Activated naive CD8-positive, alpha-beta T cell treated with anti-CD3 and anti-CD28 coated beads, Interleukin-2, amount 10 ng/mL, durations not matched to agents 7 days and 5 days (primary cell): ENCODE measurements at regions not wholly inside any gene's neighbourhood (a gene's known extent, or its start where the extent isn't known, plus 50 kb on each side); places are given as distances from the start of the nearest gene placed in this dataset.
"Not testable (repeated sequence)": the region's sequence is repeated elsewhere in the genome, so short reads cannot be mapped to it uniquely, and the experiment has no call there.

Source experiments
- ATAC-seq: fragments of 150-1000 bp; cut with Tn5 transposase; one replicate; pipeline ENCODE4 v1.10.0; 2021; ENCODE audit warnings: low read depth, moderate library complexity
- POLR2A ChIA-PET: fragments of 350-600 bp; sonication (Branson Sonifier 250); formaldehyde crosslinking; loops from one replicate; lab custom pipeline; 2021; ENCODE audit warnings: antibody characterized with exemption; lab: Charles Lee
- DNase-seq: peaks from one replicate; pipeline ENCODE4 v3.0.0; 2021
- H3K27ac Mint-ChIP-seq: one replicate; pipeline ENCODE4 v1.8.0; 2022; ENCODE audit warnings: mild to moderate bottlenecking, mixed read lengths
- H3K27me3 Mint-ChIP-seq: one replicate; pipeline ENCODE4 v1.8.0; 2022; ENCODE audit warnings: mild to moderate bottlenecking, moderate library complexity, mixed read lengths
- H3K36me3 Mint-ChIP-seq: one replicate; pipeline ENCODE4 v1.8.0; 2021; ENCODE audit warnings: mild to moderate bottlenecking, mixed read lengths
- H3K4me1 Mint-ChIP-seq: one replicate; pipeline ENCODE4 v1.8.0; 2021; ENCODE audit warnings: mixed read lengths
- H3K4me3 Mint-ChIP-seq: one replicate; pipeline ENCODE4 v1.8.0; 2022; ENCODE audit warnings: mild to moderate bottlenecking, moderate library complexity, mixed read lengths
- H3K9me3 Mint-ChIP-seq: one replicate; pipeline ENCODE4 v1.8.0; 2021; ENCODE audit warnings: mixed read lengths

DNA sequence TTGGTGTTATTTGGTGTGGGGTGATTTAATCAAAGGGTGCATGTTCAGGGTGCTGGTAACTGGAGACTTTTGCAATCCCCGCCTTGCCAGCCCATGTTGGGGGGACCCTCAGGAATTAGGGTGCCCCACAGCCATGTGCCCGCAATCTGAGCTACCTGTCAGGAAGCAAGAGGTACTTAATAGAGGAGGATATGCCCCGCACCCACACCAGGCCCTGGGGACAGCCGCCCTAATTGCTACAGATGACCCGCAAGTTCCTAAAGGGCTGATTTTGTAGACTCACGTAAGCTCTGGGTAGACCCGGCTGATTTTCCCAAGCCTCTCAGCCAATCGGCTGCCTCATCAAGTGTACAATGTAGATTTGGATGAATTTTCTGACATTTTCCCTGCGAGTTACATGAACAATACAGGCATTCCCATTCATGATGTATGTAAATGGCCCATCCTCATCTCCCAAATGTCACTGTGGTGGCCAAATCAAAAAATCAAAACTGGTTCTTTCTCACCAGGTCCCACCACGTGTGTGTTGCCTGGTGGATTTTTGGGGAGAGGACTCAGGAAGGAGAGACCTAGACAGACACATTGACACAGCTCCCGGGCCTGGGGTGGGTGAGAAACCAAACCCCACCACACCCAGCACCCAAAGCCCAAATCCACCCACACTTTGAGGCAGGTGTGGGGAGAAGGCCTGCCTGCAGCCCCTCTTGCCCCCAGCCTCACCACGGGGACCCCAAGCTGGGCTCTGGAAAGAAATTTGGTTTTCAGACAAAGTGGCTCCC, 119.2 kb upstream of the SPACA7 start:
- no peaks in the 10 kb centered on the region for H3K27me3 Mint-ChIP-seq
- H3K27ac Mint-ChIP-seq: no peak overlapping the region
- POLR2A ChIA-PET: no interaction called here
- H3K9me3 Mint-ChIP-seq: no peaks in the 10 kb centered on the region
- H3K4me3 Mint-ChIP-seq: no peak overlapping the region
- H3K36me3 Mint-ChIP-seq: no peaks in the 10 kb centered on the region
- DNase-seq (no peak), ATAC-seq (no peak)
- H3K4me1 Mint-ChIP-seq: no peaks in the 10 kb centered on the region

DNA sequence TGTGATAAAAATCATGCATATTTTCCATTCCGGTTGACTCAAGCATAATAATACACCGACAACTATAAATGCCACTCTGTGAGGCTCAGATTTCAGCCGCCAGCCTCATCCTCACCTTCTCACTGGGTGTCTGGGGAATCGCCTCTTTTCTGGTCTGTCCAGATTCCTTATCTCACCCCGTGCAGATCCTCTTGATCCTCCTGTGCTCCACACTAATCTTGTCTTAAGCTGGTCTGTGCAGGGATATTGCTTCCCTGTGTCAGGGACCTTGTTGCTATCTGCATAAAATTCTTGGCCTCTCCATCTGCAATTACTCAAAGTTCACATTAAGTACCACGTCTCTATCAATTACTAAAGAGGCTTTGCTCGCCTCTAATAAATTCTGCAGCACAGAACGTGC, 116.6 kb upstream of the SPACA7 start:
- no peaks in the 10 kb centered on the region for H3K36me3 Mint-ChIP-seq
- no peaks in the 10 kb centered on the region for H3K4me1 Mint-ChIP-seq
- ATAC-seq (no peak), DNase-seq (no peak)
- no peak overlapping the region for H3K27ac Mint-ChIP-seq
- H3K4me3 Mint-ChIP-seq: no peak overlapping the region
- POLR2A ChIA-PET: no interaction called here
- H3K27me3 Mint-ChIP-seq: peaks cover 4% of the 10 kb centered on the region
- no peaks in the 10 kb centered on the region for H3K9me3 Mint-ChIP-seq

DNA sequence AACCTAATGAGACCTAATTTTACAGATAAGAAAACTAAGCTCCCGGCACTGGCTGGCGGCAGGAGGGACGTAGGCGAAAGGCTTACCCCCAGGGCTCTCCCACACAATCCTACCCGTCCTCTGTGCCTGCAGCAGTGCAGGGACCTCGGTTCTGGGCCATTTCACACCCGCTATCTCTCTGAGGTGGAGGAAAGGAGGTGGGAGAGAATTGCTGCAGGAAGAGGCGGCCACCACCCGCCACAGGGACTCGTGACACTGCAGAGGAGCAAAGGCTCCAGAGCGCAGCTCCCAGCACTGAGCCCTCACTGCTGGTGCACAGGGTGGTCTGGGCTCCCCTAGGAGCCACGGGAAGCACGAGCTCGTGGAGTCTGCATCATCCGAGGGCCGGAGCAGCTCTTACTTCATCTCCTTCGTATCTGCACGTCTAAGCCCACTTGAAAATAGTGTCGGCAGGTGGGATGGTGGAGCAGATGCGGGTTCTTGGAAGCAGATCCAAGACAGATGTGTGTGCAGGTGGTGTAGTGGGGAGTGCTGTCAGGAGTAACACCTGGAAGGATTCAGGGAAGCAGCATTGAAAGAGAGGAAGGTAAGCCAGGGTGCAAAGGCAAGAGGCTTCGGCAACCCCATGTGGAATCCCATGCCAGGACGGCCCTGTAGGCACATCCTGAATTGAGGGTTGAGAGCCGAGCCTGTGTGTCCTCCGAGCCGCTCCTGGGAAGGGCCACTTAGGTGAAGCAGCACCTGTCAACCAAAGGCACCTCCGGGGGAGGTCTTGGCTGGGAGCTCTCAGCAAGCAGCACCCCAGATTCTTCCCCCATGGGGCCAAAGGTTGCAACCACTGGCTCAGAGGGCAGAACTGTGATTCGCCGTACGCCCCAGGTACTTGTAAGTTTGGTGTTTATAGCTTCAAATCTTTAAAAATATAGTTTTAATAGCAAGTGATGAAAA, 115.8 kb upstream of the SPACA7 start:
- H3K36me3 Mint-ChIP-seq: no peaks in the 10 kb centered on the region

DNA sequence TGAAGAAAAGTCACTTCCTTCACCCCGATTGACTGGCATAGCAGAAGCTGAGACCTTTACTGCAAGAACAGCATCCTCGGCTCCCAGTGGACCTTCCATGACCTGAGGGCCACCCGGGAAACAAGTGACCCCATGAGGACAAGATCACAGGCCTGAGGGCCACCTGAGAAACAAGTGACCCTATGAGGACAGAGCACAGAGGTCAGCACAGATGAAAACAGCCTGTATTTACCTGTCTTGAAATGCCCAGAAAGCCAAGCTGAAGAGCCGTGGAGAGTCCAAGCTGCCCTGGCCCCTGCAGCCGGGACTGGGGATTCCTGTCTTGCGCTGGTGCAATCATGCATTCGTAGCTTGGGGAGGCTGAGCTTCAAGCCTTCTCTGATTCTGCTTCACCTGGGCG, 114.2 kb upstream of the SPACA7 start:
- no peaks in the 10 kb centered on the region for H3K4me1 Mint-ChIP-seq
- POLR2A ChIA-PET: no interaction called here
- no peak overlapping the region for H3K4me3 Mint-ChIP-seq
- no peak overlapping the region for H3K27ac Mint-ChIP-seq
- no peak for ATAC-seq
- H3K36me3 Mint-ChIP-seq: no peaks in the 10 kb centered on the region
- no peaks in the 10 kb centered on the region for H3K9me3 Mint-ChIP-seq
- H3K27me3 Mint-ChIP-seq: peaks cover 14% of the 10 kb centered on the region
- DNase-seq: no peak

More for the DNA sequence above, 115.8 kb upstream of the SPACA7 start:
- Mint-ChIP-seq H3K4me1 (no peaks in the 10 kb centered on the region), H3K9me3 (no peaks in the 10 kb centered on the region), H3K27me3 (peaks cover 7% of the 10 kb centered on the region), H3K4me3 (no peak overlapping the region), H3K27ac (no peak overlapping the region)
- DNase-seq: no peak
- POLR2A ChIA-PET: no interaction called here
- ATAC-seq: no peak

DNA sequence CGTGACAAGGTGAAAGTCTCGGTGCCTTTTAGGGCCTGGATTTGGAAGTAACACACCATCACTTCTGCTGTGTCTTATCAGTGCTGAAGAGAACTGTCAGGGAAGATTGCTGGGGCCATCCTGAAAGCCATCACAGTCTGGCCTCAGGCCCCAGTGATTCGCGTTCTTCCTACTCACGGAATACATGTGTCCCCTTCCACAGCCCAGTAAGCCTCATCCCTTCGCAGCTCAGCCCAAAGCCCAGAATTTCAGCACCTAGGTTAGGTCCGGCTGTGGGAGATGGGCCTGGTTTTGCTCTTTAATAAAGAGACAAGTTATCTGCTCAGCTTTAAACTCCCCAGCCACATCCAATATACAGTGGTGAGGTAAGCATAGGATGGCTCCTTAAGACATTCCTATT, 113.0 kb upstream of the SPACA7 start:
- Mint-ChIP-seq H3K4me3 (no peak overlapping the region), H3K27ac (no peak overlapping the region), H3K9me3 (no peaks in the 10 kb centered on the region), H3K4me1 (no peaks in the 10 kb centered on the region), H3K27me3 (peaks cover 14% of the 10 kb centered on the region), H3K36me3 (no peaks in the 10 kb centered on the region)
- ATAC-seq: no peak
- DNase-seq: no peak
- POLR2A ChIA-PET: no interaction called here

DNA sequence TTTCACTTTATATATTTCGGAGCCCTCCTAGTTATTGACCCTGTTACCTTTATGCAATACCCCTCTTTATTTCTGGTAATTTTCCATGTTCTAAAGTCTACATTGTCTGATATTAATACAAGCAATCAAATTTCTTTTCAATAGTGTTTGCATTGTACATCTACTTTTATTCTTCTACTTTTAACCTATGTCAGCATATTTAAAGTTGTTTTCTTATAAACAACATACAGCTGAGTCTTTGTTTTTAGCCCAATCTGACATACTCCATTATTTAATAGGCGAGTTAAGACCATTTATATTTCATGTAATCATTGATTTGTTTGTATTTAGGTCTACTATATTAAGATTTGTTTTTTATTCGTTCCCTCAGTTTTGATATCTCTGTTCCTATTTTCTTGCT, 108.5 kb upstream of the SPACA7 start:
- Mint-ChIP-seq H3K4me3 (no peak overlapping the region), H3K4me1 (no peaks in the 10 kb centered on the region), H3K9me3 (no peaks in the 10 kb centered on the region), H3K27ac (no peak overlapping the region), H3K36me3 (no peaks in the 10 kb centered on the region), H3K27me3 (peaks cover 17% of the 10 kb centered on the region)
- ATAC-seq (no peak), DNase-seq (no peak)
- POLR2A ChIA-PET: no interaction called here

DNA sequence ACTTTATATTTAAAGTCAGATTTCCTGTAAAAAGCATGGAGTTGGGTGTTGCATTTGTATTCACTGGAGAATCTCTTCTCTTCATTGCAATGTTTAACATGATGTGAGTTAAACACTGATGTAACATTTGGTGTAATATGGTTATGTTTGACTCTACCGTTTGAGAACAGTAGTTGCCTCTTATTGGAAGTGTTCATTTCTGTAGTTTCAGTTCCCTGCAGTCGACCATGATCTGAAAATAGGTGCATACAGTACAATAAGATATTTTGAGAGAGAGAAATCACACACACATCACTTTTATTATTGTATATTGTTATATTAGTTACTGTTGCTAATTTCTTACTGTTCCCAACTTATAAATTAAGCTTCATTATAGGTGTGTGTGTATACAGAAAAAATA, 105.2 kb upstream of the SPACA7 start:
- Mint-ChIP-seq H3K4me1 (no peaks in the 10 kb centered on the region), H3K4me3 (no peak overlapping the region), H3K36me3 (no peaks in the 10 kb centered on the region), H3K27me3 (peaks cover 8% of the 10 kb centered on the region), H3K9me3 (no peaks in the 10 kb centered on the region), H3K27ac (no peak overlapping the region)
- POLR2A ChIA-PET: no interaction called here
- DNase-seq (no peak), ATAC-seq (no peak)

DNA sequence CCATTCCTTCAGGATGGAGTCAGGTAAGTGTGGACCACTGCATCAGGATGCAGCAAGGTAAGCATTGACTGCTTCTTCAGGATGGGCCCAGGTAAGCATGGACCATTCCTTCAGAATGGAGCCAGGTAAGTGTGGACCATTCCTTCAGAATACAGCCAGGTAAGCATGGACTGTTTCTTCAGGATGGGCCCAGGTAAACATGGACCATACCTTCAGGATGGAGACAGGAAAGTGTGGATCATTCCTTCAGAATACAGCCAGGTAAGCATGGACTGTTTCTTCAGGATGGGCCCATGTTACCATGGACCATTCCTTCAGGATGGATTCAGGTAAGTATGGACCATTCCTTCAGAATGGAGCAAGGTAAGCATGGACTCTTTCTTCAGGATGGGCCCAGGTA, 89.4 kb upstream of the SPACA7 start:
- DNase-seq, POLR2A ChIA-PET, H3K4me3 Mint-ChIP-seq, ATAC-seq, H3K36me3 Mint-ChIP-seq, H3K9me3 Mint-ChIP-seq, H3K27me3 Mint-ChIP-seq, H3K27ac Mint-ChIP-seq, H3K4me1 Mint-ChIP-seq: not testable (repeated sequence)

DNA sequence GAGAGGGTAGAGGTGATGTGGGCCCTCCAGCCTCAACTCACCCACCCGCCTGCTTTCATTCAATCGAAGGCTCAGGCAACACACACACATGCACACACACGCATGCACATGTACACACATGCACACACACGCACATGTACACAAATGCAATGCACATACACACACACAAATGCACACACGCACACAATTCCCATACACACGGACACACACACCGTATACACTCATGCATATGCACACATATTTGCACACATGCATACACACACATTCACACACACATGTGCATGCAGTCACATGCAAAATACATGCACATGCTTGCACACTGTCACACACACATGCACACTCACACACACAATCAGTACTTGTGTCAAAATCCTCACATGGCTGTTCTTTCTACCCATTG, 55.9 kb upstream of the SPACA7 start:
- POLR2A ChIA-PET: no interaction called here
- DNase-seq (no peak), ATAC-seq (no peak)
- Mint-ChIP-seq H3K4me1 (no peaks in the 10 kb centered on the region), H3K9me3 (no peaks in the 10 kb centered on the region), H3K4me3 (no peak overlapping the region), H3K27me3 (peaks cover 5% of the 10 kb centered on the region), H3K27ac (no peak overlapping the region), H3K36me3 (no peaks in the 10 kb centered on the region)

DNA sequence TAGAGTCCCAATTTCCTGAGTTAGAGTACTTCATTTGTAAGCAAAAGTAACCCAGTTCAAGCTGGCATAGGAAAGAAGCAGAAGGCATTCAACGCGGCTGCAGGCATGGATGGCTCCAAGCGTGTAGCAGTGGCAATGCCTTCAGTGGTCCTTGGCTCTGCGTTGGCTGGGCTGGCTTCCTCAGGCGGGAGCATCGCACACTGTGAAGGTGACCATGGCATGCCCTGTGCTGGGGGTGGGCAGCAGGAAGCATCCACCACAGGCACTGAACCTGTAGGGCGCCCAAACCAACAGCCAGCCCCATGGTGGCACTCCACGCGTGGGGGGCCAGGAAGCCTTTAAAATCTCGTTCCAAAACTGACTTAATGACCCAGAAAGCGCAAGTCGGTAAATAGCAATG, 53.6 kb upstream of the SPACA7 start:
- POLR2A ChIA-PET: no interaction called here
- Mint-ChIP-seq H3K9me3 (no peaks in the 10 kb centered on the region), H3K27me3 (peaks cover 5% of the 10 kb centered on the region), H3K36me3 (no peaks in the 10 kb centered on the region), H3K4me3 (no peak overlapping the region), H3K4me1 (no peaks in the 10 kb centered on the region), H3K27ac (no peak overlapping the region)
- ATAC-seq: no peak
- no peak for DNase-seq

DNA sequence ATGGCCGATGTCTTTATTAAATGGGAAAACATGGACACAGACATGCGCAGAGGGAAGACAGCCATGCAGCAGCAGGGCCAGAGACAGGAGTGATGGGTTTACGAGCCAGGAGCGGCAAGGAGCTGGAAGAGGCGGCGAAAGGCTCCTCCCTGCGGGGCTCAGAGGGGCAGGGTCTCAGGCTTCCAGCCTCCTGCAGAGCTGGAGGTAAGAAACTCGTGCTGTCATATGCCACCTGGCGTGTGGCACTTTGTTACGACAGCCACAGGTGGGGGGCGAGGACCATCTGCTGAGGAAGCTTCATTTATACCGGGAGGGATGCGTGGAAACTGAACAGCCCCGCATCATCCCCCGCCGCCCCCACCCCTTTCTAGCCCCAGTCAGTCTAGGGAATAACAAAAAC, 52.0 kb upstream of the SPACA7 start:
- POLR2A ChIA-PET: no interaction called here
- no peaks in the 10 kb centered on the region for H3K4me1 Mint-ChIP-seq
- ATAC-seq: no peak
- peaks cover 8% of the 10 kb centered on the region for H3K27me3 Mint-ChIP-seq
- H3K36me3 Mint-ChIP-seq: no peaks in the 10 kb centered on the region
- DNase-seq: no peak
- no peak overlapping the region for H3K4me3 Mint-ChIP-seq
- no peaks in the 10 kb centered on the region for H3K9me3 Mint-ChIP-seq
- no peak overlapping the region for H3K27ac Mint-ChIP-seq

DNA sequence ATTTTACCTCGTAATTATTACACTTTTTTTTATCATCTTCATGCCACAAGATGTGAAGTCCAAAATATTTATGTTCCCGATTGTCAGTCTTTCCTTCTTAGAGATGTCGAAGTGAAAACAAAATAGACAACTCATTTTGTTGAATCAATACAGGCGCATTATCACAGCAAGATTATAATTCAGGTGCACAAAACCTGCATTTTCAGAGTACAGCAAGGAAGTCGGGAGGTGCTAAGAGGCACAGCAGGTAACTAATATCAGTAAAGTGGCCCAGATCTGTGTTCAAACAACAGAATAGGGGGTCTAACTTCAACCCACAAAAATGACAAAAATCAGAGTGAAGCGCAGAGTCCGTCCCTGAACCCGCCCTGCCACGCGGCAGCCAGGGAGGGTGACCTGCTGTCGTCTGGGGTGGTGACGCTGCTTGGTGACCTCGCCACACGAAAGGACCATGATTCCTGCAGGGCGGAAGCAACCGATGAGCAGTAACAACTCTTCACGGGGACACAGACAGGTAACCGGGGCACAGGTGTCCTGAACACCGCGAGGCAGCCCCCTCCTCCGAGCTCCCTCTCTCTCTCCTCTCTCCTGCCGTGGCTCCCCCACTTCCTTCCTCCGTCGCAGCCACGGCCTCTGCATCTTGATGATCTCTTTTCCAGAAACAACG, 50.9 kb upstream of the SPACA7 start:
- ATAC-seq: no peak
- H3K9me3 Mint-ChIP-seq: no peaks in the 10 kb centered on the region
- no peaks in the 10 kb centered on the region for H3K36me3 Mint-ChIP-seq

DNA sequence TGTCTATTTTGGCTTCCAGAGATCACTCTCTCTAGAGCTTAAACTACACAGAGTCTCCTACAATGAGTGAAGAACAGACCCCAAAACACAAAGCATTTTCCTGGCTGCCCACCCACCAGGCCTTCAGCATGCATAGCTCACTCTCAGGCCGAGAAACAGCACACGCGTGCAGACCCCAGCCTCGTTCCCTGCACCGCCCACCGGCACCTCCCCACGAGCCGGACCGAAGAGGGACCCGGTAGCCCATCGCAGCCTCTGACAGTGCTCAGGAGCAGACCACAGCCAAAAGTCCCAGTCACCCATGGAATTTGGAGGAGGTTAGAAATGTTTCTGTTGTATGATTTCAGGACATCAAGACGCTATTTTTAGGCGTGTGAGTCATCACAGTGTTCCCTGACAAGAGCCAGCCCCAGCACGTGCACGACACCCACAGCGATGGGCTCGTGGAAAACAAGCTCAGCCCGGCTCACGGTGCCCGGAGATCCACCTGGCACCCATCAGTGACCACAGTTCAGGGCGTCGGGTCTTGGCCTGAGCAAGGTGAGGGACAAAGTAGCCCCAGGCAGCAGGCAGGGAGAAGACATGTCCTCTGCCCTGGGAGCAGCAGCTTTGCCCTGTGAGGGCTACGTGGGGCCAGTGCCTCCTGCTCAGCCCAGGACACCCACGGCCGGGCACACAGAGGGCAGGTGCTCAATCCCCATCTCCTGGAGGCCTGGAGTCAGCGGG, 50.1 kb upstream of the SPACA7 start:
- Mint-ChIP-seq H3K27me3 (peaks cover 18% of the 10 kb centered on the region), H3K4me1 (no peaks in the 10 kb centered on the region), H3K27ac (no peak overlapping the region), H3K9me3 (no peaks in the 10 kb centered on the region), H3K36me3 (no peaks in the 10 kb centered on the region), H3K4me3 (no peak overlapping the region)
- POLR2A ChIA-PET: no interaction called here
- DNase-seq: no peak
- no peak for ATAC-seq

More for the DNA sequence above, 50.9 kb upstream of the SPACA7 start:
- Mint-ChIP-seq H3K4me3 (no peak overlapping the region), H3K27ac (no peak overlapping the region), H3K4me1 (no peaks in the 10 kb centered on the region), H3K27me3 (peaks cover 11% of the 10 kb centered on the region)
- POLR2A ChIA-PET: no interaction called here
- no peak for DNase-seq
